Epithelial cell of esophagus (primary cell): ENCODE measurements at regions not wholly inside any gene's neighbourhood (a gene's known extent, or its start where the extent isn't known, plus 50 kb on each side); places are given as distances from the start of the nearest gene placed in this dataset.

Experiments used
- DNase-seq: peaks from one replicate; pipeline ENCODE4 v3.0.0; 2010; ENCODE audit warnings: low read depth
- H3K4me3 ChIP-seq: 2 replicates; pipeline ENCODE4 v1.5.1; 2011; ENCODE audit warnings: mild to moderate bottlenecking, low read length, control low read depth
- CTCF ChIP-seq: IDR thresholded peaks from 2 replicates; pipeline ENCODE4 v1.5.1; 2011; ENCODE audit warnings: low read depth, mild to moderate bottlenecking, low read length, control low read depth, inconsistent platforms; ENCODE audit not compliant: insufficient read depth; ENCODE audit errors: missing control alignments

DNA sequence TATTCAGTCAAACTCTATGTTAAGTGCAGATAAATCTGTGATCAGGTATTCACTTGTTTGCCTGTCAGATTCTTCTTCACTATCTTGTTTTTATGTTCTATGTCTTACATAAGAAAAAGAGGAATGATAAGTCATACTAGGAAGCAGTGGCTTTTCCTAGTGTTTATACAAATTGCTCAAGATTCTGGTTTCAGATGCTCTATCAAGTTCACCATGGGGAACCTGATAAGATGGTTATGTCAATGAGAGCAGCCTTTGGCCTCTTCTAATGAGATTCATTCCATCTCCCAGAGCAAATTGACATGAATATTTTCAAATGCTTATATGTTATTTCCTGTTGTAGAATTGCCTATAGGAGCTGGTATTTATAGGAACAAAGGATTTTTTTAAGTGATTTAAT lies 218.8 kb upstream of the TMPRSS15 start:
- TF ChIP-seq CTCF: no peak
- DNase-seq: no peak

GRCh38 chr21:18630446-18630845 lies 226.9 kb upstream of the TMPRSS15 start:
- no peak overlapping the region for H3K4me3 ChIP-seq
- no peak for DNase-seq
- no peak for TF ChIP-seq CTCF

More for the DNA sequence above, 218.8 kb upstream of the TMPRSS15 start:
- H3K4me3 ChIP-seq: no peak overlapping the region

DNA sequence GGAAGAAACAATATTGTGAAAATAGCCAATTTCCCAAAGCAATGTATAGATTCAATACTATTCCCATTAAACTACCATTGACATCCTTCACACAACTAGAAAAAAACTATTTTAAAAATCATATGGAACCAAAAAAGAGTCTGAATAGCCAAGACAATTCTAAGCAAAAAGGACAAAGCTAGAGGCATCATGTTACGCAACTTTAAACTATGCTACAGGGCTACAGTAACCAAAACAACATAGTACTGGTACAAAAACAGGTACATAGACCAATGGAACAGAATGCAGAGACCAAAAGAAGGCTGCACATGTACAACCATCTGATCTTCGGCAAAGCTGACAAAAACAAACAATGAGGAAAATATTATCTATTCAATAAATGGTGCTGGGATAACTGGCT lies 233.3 kb upstream of the TMPRSS15 start:
- TF ChIP-seq CTCF: no peak
- DNase-seq: no peak
- no peak overlapping the region for H3K4me3 ChIP-seq

DNA sequence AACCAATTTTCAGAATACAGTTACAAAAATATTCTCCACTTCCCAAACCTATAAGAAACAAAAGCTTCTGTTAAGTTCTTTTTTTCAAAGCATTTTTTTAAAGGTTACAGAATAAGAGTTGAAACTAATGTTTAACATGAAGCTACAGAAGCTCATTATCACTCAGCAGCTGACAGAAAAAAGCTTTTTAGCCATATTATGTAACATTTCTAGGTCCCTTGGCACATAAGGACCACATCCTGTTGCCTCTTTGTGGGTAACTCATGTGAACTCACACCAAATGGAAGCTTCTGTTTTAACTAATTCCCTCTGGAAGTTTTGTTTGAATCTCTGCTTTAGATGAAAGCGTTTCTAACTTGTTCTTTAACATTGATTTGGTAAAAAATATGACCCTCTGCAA lies 242.5 kb upstream of the TMPRSS15 start:
- TF ChIP-seq CTCF: no peak
- H3K4me3 ChIP-seq: no peak overlapping the region

DNA sequence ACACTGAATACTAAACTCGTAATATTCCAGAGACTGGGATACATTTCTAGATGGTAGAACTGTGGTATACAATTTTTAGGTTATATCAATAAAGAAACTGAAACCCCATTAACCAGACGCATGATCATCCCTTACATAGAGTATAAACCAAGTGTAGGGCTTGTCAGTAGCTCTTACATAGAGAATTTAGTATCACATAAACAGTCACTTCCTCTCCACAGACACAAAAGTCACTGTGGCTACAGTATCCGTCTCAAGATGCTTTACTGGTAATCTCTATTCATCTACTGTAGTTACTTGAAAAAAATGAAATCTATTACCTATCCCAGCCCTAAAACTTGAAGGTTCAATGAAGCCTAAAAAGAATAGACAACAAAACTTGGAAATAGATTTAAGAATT lies 252.3 kb upstream of the TMPRSS15 start:
- DNase-seq: no peak
- TF ChIP-seq CTCF: no peak
- H3K4me3 ChIP-seq: no peak overlapping the region

More for the DNA sequence above, 242.5 kb upstream of the TMPRSS15 start:
- no peak for DNase-seq

DNA sequence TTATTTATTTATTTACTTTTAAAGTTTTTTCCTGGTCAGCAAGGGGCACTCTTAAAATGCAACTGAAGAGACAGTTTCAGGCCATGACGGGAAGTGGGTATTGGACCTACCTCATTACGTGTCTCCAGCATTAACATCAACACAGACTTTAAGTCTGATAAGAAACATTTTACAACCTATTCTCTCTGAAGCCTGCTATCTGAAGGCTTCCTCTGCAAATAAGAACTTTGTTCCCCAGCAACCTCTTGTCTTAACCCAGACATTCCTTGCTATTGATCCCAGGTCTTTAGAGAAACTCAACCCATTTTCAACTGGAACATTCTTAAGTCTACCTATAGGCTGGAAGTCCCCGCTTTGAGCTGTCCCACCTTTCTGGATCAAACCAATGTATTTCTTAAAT lies 258.3 kb upstream of the TMPRSS15 start:
- no peak overlapping the region for H3K4me3 ChIP-seq
- DNase-seq: no peak
- TF ChIP-seq CTCF: no peak

DNA sequence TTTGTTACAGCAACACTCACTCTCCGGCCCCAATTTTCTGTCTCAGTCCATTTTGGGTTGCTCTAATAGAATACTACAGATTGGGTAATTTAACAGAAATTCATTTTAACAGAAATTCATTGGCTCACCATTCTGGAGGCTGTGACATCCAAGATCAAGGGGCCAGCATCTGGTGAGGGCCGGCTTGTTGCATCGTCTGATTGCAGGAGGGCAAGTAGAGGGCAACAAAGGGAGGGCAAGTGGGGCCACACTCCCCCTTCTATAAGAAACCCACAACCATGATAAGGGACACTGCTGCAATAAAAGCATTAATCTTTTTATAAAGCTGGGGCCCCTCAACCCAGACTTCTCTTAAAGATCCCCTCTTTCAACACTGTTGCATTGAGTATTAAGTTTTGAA lies 260.1 kb upstream of the TMPRSS15 start:
- no peak for DNase-seq
- no peak overlapping the region for H3K4me3 ChIP-seq
- no peak for TF ChIP-seq CTCF
